Ishikawa (cell line): ENCODE measurements at regions not wholly inside any gene's neighbourhood (a gene's known extent, or its start where the extent isn't known, plus 50 kb on each side); places are given as distances from the start of the nearest gene placed in this dataset.

Experiments used
- CEBPB ChIP-seq: IDR thresholded peaks from 2 replicates; pipeline ENCODE4 v1.6.1; 2012
- CREB1 ChIP-seq: IDR thresholded peaks from 2 replicates; pipeline ENCODE4 v1.6.1; 2012; ENCODE audit warnings: low read depth
- EGR1 ChIP-seq: IDR thresholded peaks from 2 replicates; pipeline ENCODE4 v1.6.1; 2012
- EP300 ChIP-seq: IDR thresholded peaks from 2 replicates; pipeline ENCODE4 v1.6.1; 2012; ENCODE audit warnings: borderline replicate concordance
- FOXM1 ChIP-seq: IDR thresholded peaks from 2 replicates; pipeline ENCODE4 v1.6.1; 2012; ENCODE audit warnings: low read depth, borderline replicate concordance
- MAX ChIP-seq: IDR thresholded peaks from 2 replicates; pipeline ENCODE4 v1.6.1; 2012
- NFIC ChIP-seq: IDR thresholded peaks from 2 replicates; pipeline ENCODE4 v1.6.1; 2012
- RAD21 ChIP-seq: IDR thresholded peaks from 2 replicates; pipeline ENCODE4 v1.6.1; 2012; ENCODE audit warnings: low read depth
- REST ChIP-seq: IDR thresholded peaks from 2 replicates; pipeline ENCODE4 v1.6.1; 2012; ENCODE audit warnings: low read depth, mild to moderate bottlenecking
- TAF1 ChIP-seq: IDR thresholded peaks from 2 replicates; pipeline ENCODE4 v1.6.1; 2012; ENCODE audit warnings: low read depth, mild to moderate bottlenecking
- TCF12 ChIP-seq: IDR thresholded peaks from 2 replicates; pipeline ENCODE4 v1.6.1; 2012; ENCODE audit warnings: low read depth
- TEAD4 ChIP-seq: IDR thresholded peaks from 2 replicates; pipeline ENCODE4 v1.6.1; 2012
- USF1 ChIP-seq: IDR thresholded peaks from 2 replicates; pipeline ENCODE4 v1.6.1; 2012
- YY1 ChIP-seq: IDR thresholded peaks from 2 replicates; pipeline ENCODE4 v1.6.1; 2012; ENCODE audit warnings: low read depth
- ZBTB7A ChIP-seq: IDR thresholded peaks from 2 replicates; pipeline ENCODE4 v1.6.1; 2012; ENCODE audit warnings: low read depth

GRCh38 chr22:48588878-48589450 lies 1238.7 kb downstream of the BRD1 start:
- no peak for TF ChIP-seq EGR1
- no peak for TF ChIP-seq REST
- TF ChIP-seq NFIC = no peak
- no peak for TF ChIP-seq ZBTB7A
- TF ChIP-seq MAX = no peak
- TF ChIP-seq TCF12 = no peak
- no peak for TF ChIP-seq TEAD4
- no peak for TF ChIP-seq TAF1
- no peak for TF ChIP-seq RAD21
- no peak for TF ChIP-seq CEBPB
- no peak for TF ChIP-seq CREB1
- no peak for TF ChIP-seq FOXM1
- TF ChIP-seq YY1 = no peak

GRCh38 chr22:48588151-48588877 lies 1239.4 kb downstream of the BRD1 start:
- no peak for TF ChIP-seq USF1
- no peak for TF ChIP-seq MAX
- no peak for TF ChIP-seq TEAD4
- no peak for TF ChIP-seq RAD21
- no peak for TF ChIP-seq CREB1
- no peak for TF ChIP-seq ZBTB7A
- TF ChIP-seq EP300 = no peak
- no peak for TF ChIP-seq NFIC
- no peak for TF ChIP-seq TAF1
- no peak for TF ChIP-seq FOXM1
- TF ChIP-seq CEBPB = no peak
- TF ChIP-seq TCF12 = no peak
- TF ChIP-seq REST = no peak

GRCh38 chr22:48587236-48587865 lies 1240.3 kb downstream of the BRD1 start:
- TF ChIP-seq USF1 = no peak
- no peak for TF ChIP-seq EGR1
- TF ChIP-seq RAD21 = no peak
- TF ChIP-seq CEBPB = no peak
- TF ChIP-seq FOXM1 = no peak
- TF ChIP-seq CREB1 = no peak

- TF ChIP-seq CREB1 (no peak), MAX (no peak), TEAD4 (no peak), REST (no peak), NFIC (no peak), EP300 (no peak)
Observed at GRCh38 chr22:48586799-48587185, 1240.9 kb downstream of the BRD1 start.
